HEK293 (cell line): ENCODE measurements at regions not wholly inside any gene's neighbourhood (a gene's known extent, or its start where the extent isn't known, plus 50 kb on each side); places are given as distances from the start of the nearest gene placed in this dataset.

ENCODE experiments used
- CTCF ChIA-PET: fragments of 350-600 bp; formaldehyde crosslinking; extraction: SDS; loops from one replicate; lab custom pipeline; 2021; ENCODE audit warnings: antibody characterized with exemption; lab: Yijun Ruan, JAX
- POLR2A ChIA-PET: fragments of 300-600 bp; formaldehyde crosslinking; extraction: SDS; loops from one replicate; lab custom pipeline; 2020; ENCODE audit warnings: antibody characterized with exemption, inconsistent platforms; lab: Yijun Ruan, JAX
- H3K27ac ChIP-seq: fragments of 200-500 bp; sonication (Bioruptor generic); 2 replicates; pipeline ENCODE4 v1.5.1; 2014; ENCODE audit warnings: low read depth, low read length, control low read depth, inconsistent platforms; ENCODE audit errors: extremely low read depth
- H3K36me3 ChIP-seq, 2 experiments: fragments of 200-500 bp in 1 of 2; sonication (Bioruptor generic) in 1 of 2; 1 replicate in 1 of 2; 2 replicates in 1 of 2; pipeline ENCODE4 v1.5.1; 2014 to 2017; ENCODE audit warnings: inconsistent platforms in 2 of 2, low read length in 2 of 2; ENCODE audit not compliant: control insufficient read depth in 2 of 2, insufficient read depth in 1 of 2
- H3K4me1 ChIP-seq: fragments of 200-500 bp; sonication (Bioruptor generic); 2 replicates; pipeline ENCODE4 v1.5.1; 2014; ENCODE audit warnings: mild to moderate bottlenecking, low read length, inconsistent platforms; ENCODE audit not compliant: control insufficient read depth, insufficient read depth
- H3K4me3 ChIP-seq: 2 replicates; pipeline ENCODE4 v1.5.1; 2011; ENCODE audit warnings: low read depth, mild to moderate bottlenecking, control low read depth, low read length, moderate library complexity
- H3K9me3 ChIP-seq: fragments of 200-500 bp; sonication (Bioruptor generic); 2 replicates; pipeline ENCODE4 v1.5.1; 2014; ENCODE audit warnings: low read depth, low read length, inconsistent platforms; ENCODE audit not compliant: control insufficient read depth, insufficient read depth
- GLI2 ChIP-seq: fragments of 450-650 bp; formaldehyde crosslinking; IDR thresholded peaks from 2 replicates; pipeline ENCODE4; 2017; ENCODE audit warnings: missing biosample characterization, missing genetic modification characterization, low read depth, borderline replicate concordance
- KLF10 ChIP-seq: fragments of 450-650 bp; IDR thresholded peaks from 2 replicates; pipeline ENCODE4 v1.5.1; 2018; ENCODE audit warnings: missing biosample characterization, mild to moderate bottlenecking, missing genetic modification characterization
- KLF16 ChIP-seq: fragments of 450-650 bp; formaldehyde crosslinking; IDR thresholded peaks from 2 replicates; pipeline ENCODE4 v1.5.1; 2017; ENCODE audit warnings: missing biosample characterization, missing genetic modification characterization
- SETDB1 ChIP-seq: IDR thresholded peaks from one replicate; pipeline ENCODE4 v1.6.1; 2017; ENCODE audit warnings: mild to moderate bottlenecking, low read length, moderate library complexity, mixed read lengths; ENCODE audit not compliant: insufficient read length
- ZBTB10 ChIP-seq: fragments of 450-650 bp; formaldehyde crosslinking; IDR thresholded peaks from 2 replicates; pipeline ENCODE4 v1.5.1; 2016; ENCODE audit warnings: missing biosample characterization, missing genetic modification characterization
- ZBTB17 ChIP-seq: fragments of 450-650 bp; formaldehyde crosslinking; IDR thresholded peaks from 2 replicates; pipeline ENCODE4 v1.5.1; 2016; ENCODE audit warnings: missing biosample characterization, missing genetic modification characterization
- ZBTB44 ChIP-seq: fragments of 450-650 bp; IDR thresholded peaks from 2 replicates; pipeline ENCODE4 v1.5.1; 2018; ENCODE audit warnings: missing biosample characterization, mild to moderate bottlenecking, missing genetic modification characterization
- ZIC2 ChIP-seq: fragments of 450-650 bp; formaldehyde crosslinking; IDR thresholded peaks from 2 replicates; pipeline ENCODE4 v1.5.1; 2016; ENCODE audit warnings: missing biosample characterization, missing genetic modification characterization
- ZNF148 ChIP-seq: fragments of 450-650 bp; formaldehyde crosslinking; IDR thresholded peaks from 2 replicates; pipeline ENCODE4 v1.5.0; 2017; ENCODE audit warnings: missing biosample characterization, missing genetic modification characterization, borderline replicate concordance
- ZNF175 ChIP-seq: fragments of 450-650 bp; formaldehyde crosslinking; IDR thresholded peaks from 2 replicates; pipeline ENCODE4 v1.5.1; 2016; ENCODE audit warnings: missing biosample characterization, missing genetic modification characterization
- ZNF239 ChIP-seq: fragments of 450-650 bp; formaldehyde crosslinking; IDR thresholded peaks from 2 replicates; pipeline ENCODE4 v1.5.1; 2016; ENCODE audit warnings: missing biosample characterization, missing genetic modification characterization
- ZNF280D ChIP-seq: fragments of 450-650 bp; formaldehyde crosslinking; IDR thresholded peaks from 2 replicates; pipeline ENCODE4 v1.5.1; 2016; ENCODE audit warnings: missing biosample characterization, missing genetic modification characterization
- ZNF292 ChIP-seq: fragments of 450-650 bp; formaldehyde crosslinking; IDR thresholded peaks from 2 replicates; pipeline ENCODE4 v1.5.1; 2016; ENCODE audit warnings: low read depth, missing biosample characterization, missing genetic modification characterization, borderline replicate concordance
- ZNF302 ChIP-seq: fragments of 450-650 bp; formaldehyde crosslinking; IDR thresholded peaks from 2 replicates; pipeline ENCODE4 v1.5.1; 2016; ENCODE audit warnings: missing biosample characterization, missing genetic modification characterization, low read depth
- ZNF426 ChIP-seq: fragments of 450-650 bp; formaldehyde crosslinking; IDR thresholded peaks from 2 replicates; pipeline ENCODE4 v1.5.1; 2017; ENCODE audit warnings: missing biosample characterization, missing genetic modification characterization, mild to moderate bottlenecking, inconsistent platforms, moderate library complexity
- ZNF501 ChIP-seq: fragments of 450-650 bp; formaldehyde crosslinking; IDR thresholded peaks from 2 replicates; pipeline ENCODE4 v1.5.1; 2016; ENCODE audit warnings: missing biosample characterization, missing genetic modification characterization
- ZNF558 ChIP-seq: fragments of 450-650 bp; formaldehyde crosslinking; IDR thresholded peaks from 2 replicates; pipeline ENCODE4 v1.5.1; 2016; ENCODE audit warnings: missing biosample characterization, missing genetic modification characterization
- ZNF707 ChIP-seq: fragments of 450-650 bp; formaldehyde crosslinking; IDR thresholded peaks from 2 replicates; pipeline ENCODE4 v1.5.1; 2016; ENCODE audit warnings: missing biosample characterization, missing genetic modification characterization
- ZNF747 ChIP-seq: fragments of 450-650 bp; formaldehyde crosslinking; IDR thresholded peaks from 2 replicates; pipeline ENCODE4 v1.5.1; 2016; ENCODE audit warnings: missing biosample characterization, missing genetic modification characterization
- ZNF76 ChIP-seq: fragments of 450-650 bp; formaldehyde crosslinking; IDR thresholded peaks from 2 replicates; pipeline ENCODE4; 2016; ENCODE audit warnings: low read depth, missing biosample characterization, missing genetic modification characterization, borderline replicate concordance
- ZNF785 ChIP-seq: fragments of 450-650 bp; formaldehyde crosslinking; IDR thresholded peaks from 2 replicates; pipeline ENCODE4 v1.5.1; 2016; ENCODE audit warnings: missing biosample characterization, missing genetic modification characterization
- ZNF791 ChIP-seq: fragments of 450-650 bp; formaldehyde crosslinking; IDR thresholded peaks from 2 replicates; pipeline ENCODE4 v1.5.1; 2016; ENCODE audit warnings: missing biosample characterization, missing genetic modification characterization

GRCh38 chr3:135374571-135374970, 579.5 kb downstream of the EPHB1 start:
- POLR2A ChIA-PET = no interaction called here
- no peak for TF ChIP-seq ZNF292 (tag by site-specific recombination)
- no peak for TF ChIP-seq GLI2 (tag by site-specific recombination)
- TF ChIP-seq ZNF558 = no peak
- TF ChIP-seq ZBTB17 (tag by site-specific recombination) = peak; percentile 35; the same call in 1 of the 2 replicates
- TF ChIP-seq, all 188 proteins: peak for 1
- Histone ChIP-seq H3K9me3 (no peaks in the 10 kb centered on the region), H3K36me3 (no peaks in the 10 kb centered on the region), H3K4me3 (no peak overlapping the region), H3K4me1 (no peaks in the 10 kb centered on the region), H3K27ac (no peak overlapping the region)
- CTCF ChIA-PET = no interaction called here

GRCh38 chr3:135382188-135382587, 583.3 kb upstream of the PPP2R3A start:
- ChIA-PET POLR2A (no interaction called here), CTCF (no interaction called here)
- no peaks in the 10 kb centered on the region for H3K9me3 ChIP-seq
- no peaks in the 10 kb centered on the region for H3K4me1 ChIP-seq
- no peak overlapping the region for H3K27ac ChIP-seq
- TF ChIP-seq ZNF280D = no peak
- TF ChIP-seq ZBTB10 = no peak
- TF ChIP-seq ZNF501 (tag by site-specific recombination) = no peak
- no peak for TF ChIP-seq KLF16 (tag by site-specific recombination)
- no peak for TF ChIP-seq SETDB1
- TF ChIP-seq KLF10 (tag by site-specific recombination) = no peak
- TF ChIP-seq ZNF148 (tag by site-specific recombination) = no peak
- no peak for TF ChIP-seq ZBTB44
- TF ChIP-seq ZNF747 (tag by site-specific recombination) = no peak
- TF ChIP-seq ZNF239 (tag by site-specific recombination) = no peak
- no peak for TF ChIP-seq ZNF785 (tag by site-specific recombination)
- TF ChIP-seq ZNF302 (tag by site-specific recombination) = no peak
- no peak for TF ChIP-seq ZNF791
- TF ChIP-seq ZNF426 (tag by site-specific recombination) = no peak
- no peak for TF ChIP-seq ZNF76 (tag by site-specific recombination)
- TF ChIP-seq ZNF707 (tag by site-specific recombination) = no peak
- TF ChIP-seq ZIC2 = no peak
- TF ChIP-seq ZNF175 (tag by site-specific recombination) = no peak
- H3K36me3 ChIP-seq = no peaks in the 10 kb centered on the region
- no peak overlapping the region for H3K4me3 ChIP-seq
